Panc1 (cell line): ENCODE measurements at regions not wholly inside any gene's neighbourhood (a gene's known extent, or its start where the extent isn't known, plus 50 kb on each side); places are given as distances from the start of the nearest gene placed in this dataset.

Experiments used
- ATAC-seq: fragments of 200-7000 bp; cut with Tn5 transposase; 2 replicates; pipeline ENCODE4 v1.9.1; 2020; ENCODE audit warnings: mild to moderate bottlenecking, moderate library complexity
- BruUV-seq: library from RNA; stranded (reverse); fragments of 400-500 nt; replicated peaks from 2 replicates; lab custom pipeline; 2021; lab: Mats Ljungman, UMichigan
- CTCF ChIA-PET: fragments of 300-600 bp; sonication (Branson Sonifier 250); formaldehyde crosslinking; loops from one replicate; lab custom pipeline; 2022; ENCODE audit warnings: antibody characterized with exemption; lab: Charles Lee
- POLR2A ChIA-PET: fragments of 300-600 bp; sonication (Branson Sonifier 250); formaldehyde crosslinking; loops from one replicate; lab custom pipeline; 2022; ENCODE audit warnings: antibody characterized with exemption; lab: Charles Lee
- DNase-seq: peaks from one replicate; pipeline ENCODE4 v3.0.0-alpha.2; 2010; ENCODE audit warnings: low read depth, low spot score
- H3K27ac ChIP-seq: 2 replicates; pipeline ENCODE4 v1.5.1; 2011; ENCODE audit warnings: mild to moderate bottlenecking, low read length, inconsistent platforms
- H3K27me3 ChIP-seq: fragments of 200-500 bp; sonication (Bioruptor generic); 2 replicates; pipeline ENCODE4 v1.6.0; 2014; ENCODE audit warnings: low read length, inconsistent platforms; ENCODE audit not compliant: control insufficient read depth, insufficient read depth
- H3K36me3 ChIP-seq: fragments of 200-500 bp; sonication (Bioruptor generic); 2 replicates; pipeline ENCODE4 v1.5.1; 2014; ENCODE audit warnings: inconsistent platforms, mild to moderate bottlenecking, low read length, moderate library complexity; ENCODE audit not compliant: control insufficient read depth, insufficient read depth
- H3K4me1 ChIP-seq: 2 replicates; pipeline ENCODE4 v1.5.1; 2011; ENCODE audit warnings: inconsistent platforms, mild to moderate bottlenecking, low read length, moderate library complexity; ENCODE audit not compliant: control insufficient read depth, insufficient read depth
- H3K4me3 ChIP-seq, 2 experiments: 2 replicates each; pipeline ENCODE4 v1.5.1; 2011 to 2012; ENCODE audit warnings: low read depth in 2 of 2, low read length in 2 of 2, mild to moderate bottlenecking in 2 of 2, inconsistent platforms in 1 of 2, moderate library complexity in 1 of 2
- H3K9me3 ChIP-seq: fragments of 200-500 bp; sonication (Bioruptor generic); 2 replicates; pipeline ENCODE4 v1.5.1; 2014; ENCODE audit warnings: low read depth, mild to moderate bottlenecking, inconsistent platforms, low read length, moderate library complexity; ENCODE audit not compliant: control insufficient read depth, insufficient read depth
- POLR2AphosphoS5 ChIP-seq: IDR thresholded peaks from 2 replicates; pipeline ENCODE4 v1.6.1; 2012; ENCODE audit warnings: mild to moderate bottlenecking, low read depth, low read length, moderate library complexity
- SIN3A ChIP-seq: IDR thresholded peaks from 2 replicates; pipeline ENCODE4 v1.6.1; 2012; ENCODE audit warnings: low read depth, mild to moderate bottlenecking, low read length, moderate library complexity, borderline replicate concordance; ENCODE audit not compliant: insufficient read depth
- TCF7L2 ChIP-seq: IDR thresholded peaks from 2 replicates; pipeline ENCODE4 v1.6.1; 2011; ENCODE audit warnings: mild to moderate bottlenecking, low read depth, low read length, inconsistent platforms
- in situ Hi-C: cut with HindIII; loops from 2 replicates; pipeline ENCODE4 v1.10.0; 2016; ENCODE audit warnings: low sequenced_read_pairs, low pct_unique_long_range_greater_than_20kb
- intact Hi-C: fragments of 100-400 bp; cut with micrococcal nuclease; formaldehyde crosslinking; loops from one replicate; pipeline ENCODE4 v1.10.0; 2022; ENCODE audit not compliant: unreplicated experiment
- TF ChIP-seq, protein P1 (sequence below), 2 experiments: IDR thresholded peaks; 2 replicates each; pipeline ENCODE4 v1.6.1; 2011 to 2012; ENCODE audit warnings: low read depth in 2 of 2, control low read depth in 1 of 2, low read length in 1 of 2, mild to moderate bottlenecking in 1 of 2, moderate library complexity in 1 of 2; ENCODE audit not compliant: insufficient read depth in 1 of 2
- TF ChIP-seq, protein P2 (sequence below): fragments of 450-650 bp; IDR thresholded peaks from 2 replicates; pipeline ENCODE4 v1.5.1; 2017; ENCODE audit warnings: mild to moderate bottlenecking

DNA sequence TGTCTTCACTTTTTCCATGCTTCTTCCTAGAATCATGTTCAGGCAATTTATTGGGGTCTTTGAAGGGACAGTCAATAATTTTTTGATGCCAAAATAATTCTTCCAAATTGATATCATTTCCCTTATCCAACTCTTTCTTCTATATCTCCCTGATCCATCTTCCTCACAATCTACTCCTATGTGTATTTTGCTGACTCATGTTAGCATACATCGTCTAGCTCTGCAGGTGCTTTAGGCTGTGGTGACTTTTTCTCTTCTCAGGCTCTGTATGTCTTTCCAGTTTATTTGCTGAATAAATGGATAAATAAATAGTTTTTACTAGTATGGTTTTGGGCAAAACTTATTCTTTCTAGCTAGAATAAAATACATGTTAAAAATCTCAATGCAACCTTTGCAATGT is 1650.9 kb upstream of the TMEFF2 start:
- Histone ChIP-seq H3K27me3 (no peaks in the 10 kb centered on the region), H3K27ac (no peak overlapping the region), H3K4me3 (no peak overlapping the region), H3K4me1 (no peaks in the 10 kb centered on the region), H3K9me3 (no peaks in the 10 kb centered on the region), H3K36me3 (no peaks in the 10 kb centered on the region)
- ChIA-PET CTCF (no interaction called here), POLR2A (no interaction called here)
- no TSS peak for BruUV-seq
- intact Hi-C loops (no loop called here), in situ Hi-C loops (no loop called here)
- ATAC-seq = no peak
- TF ChIP-seq TCF7L2 (no peak), SIN3A (no peak), POLR2AphosphoS5 (no peak)
- TF ChIP-seq, protein P1, sequence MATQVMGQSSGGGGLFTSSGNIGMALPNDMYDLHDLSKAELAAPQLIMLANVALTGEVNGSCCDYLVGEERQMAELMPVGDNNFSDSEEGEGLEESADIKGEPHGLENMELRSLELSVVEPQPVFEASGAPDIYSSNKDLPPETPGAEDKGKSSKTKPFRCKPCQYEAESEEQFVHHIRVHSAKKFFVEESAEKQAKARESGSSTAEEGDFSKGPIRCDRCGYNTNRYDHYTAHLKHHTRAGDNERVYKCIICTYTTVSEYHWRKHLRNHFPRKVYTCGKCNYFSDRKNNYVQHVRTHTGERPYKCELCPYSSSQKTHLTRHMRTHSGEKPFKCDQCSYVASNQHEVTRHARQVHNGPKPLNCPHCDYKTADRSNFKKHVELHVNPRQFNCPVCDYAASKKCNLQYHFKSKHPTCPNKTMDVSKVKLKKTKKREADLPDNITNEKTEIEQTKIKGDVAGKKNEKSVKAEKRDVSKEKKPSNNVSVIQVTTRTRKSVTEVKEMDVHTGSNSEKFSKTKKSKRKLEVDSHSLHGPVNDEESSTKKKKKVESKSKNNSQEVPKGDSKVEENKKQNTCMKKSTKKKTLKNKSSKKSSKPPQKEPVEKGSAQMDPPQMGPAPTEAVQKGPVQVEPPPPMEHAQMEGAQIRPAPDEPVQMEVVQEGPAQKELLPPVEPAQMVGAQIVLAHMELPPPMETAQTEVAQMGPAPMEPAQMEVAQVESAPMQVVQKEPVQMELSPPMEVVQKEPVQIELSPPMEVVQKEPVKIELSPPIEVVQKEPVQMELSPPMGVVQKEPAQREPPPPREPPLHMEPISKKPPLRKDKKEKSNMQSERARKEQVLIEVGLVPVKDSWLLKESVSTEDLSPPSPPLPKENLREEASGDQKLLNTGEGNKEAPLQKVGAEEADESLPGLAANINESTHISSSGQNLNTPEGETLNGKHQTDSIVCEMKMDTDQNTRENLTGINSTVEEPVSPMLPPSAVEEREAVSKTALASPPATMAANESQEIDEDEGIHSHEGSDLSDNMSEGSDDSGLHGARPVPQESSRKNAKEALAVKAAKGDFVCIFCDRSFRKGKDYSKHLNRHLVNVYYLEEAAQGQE (IDR thresholded peaks at IDR 0.05; ENCODE audit: insufficient read depth in 1 of 2, low read depth in 2 of 2, low read length in 1 of 2) = no peak
- TF ChIP-seq, protein P2, sequence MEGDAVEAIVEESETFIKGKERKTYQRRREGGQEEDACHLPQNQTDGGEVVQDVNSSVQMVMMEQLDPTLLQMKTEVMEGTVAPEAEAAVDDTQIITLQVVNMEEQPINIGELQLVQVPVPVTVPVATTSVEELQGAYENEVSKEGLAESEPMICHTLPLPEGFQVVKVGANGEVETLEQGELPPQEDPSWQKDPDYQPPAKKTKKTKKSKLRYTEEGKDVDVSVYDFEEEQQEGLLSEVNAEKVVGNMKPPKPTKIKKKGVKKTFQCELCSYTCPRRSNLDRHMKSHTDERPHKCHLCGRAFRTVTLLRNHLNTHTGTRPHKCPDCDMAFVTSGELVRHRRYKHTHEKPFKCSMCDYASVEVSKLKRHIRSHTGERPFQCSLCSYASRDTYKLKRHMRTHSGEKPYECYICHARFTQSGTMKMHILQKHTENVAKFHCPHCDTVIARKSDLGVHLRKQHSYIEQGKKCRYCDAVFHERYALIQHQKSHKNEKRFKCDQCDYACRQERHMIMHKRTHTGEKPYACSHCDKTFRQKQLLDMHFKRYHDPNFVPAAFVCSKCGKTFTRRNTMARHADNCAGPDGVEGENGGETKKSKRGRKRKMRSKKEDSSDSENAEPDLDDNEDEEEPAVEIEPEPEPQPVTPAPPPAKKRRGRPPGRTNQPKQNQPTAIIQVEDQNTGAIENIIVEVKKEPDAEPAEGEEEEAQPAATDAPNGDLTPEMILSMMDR = no peak
- no peak for DNase-seq

DNA sequence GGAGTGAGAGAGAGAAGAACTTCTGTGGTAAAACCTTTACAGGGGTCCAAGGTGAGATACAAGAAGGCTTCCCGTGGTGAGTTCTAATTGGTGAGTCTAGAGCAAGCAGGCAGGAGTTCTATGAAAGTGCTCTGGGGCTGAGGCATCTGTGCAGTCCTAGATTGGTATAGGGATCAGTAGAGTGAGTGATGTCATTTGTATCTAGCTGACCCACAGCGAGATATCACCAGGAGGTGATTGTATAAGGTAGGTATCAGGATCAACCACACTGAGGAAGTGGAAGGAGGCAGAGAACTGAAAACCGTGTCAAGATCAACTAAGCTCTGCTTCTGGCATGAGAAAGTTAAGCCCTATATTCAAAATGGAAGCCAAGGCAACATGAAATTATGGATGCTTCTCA is 1648.9 kb upstream of the TMEFF2 start:
- DNase-seq (no peak), ATAC-seq (no peak)
- Histone ChIP-seq H3K36me3 (no peaks in the 10 kb centered on the region), H3K9me3 (no peaks in the 10 kb centered on the region), H3K27me3 (no peaks in the 10 kb centered on the region), H3K27ac (no peak overlapping the region), H3K4me1 (no peaks in the 10 kb centered on the region), H3K4me3 (no peak overlapping the region)
- no TSS peak for BruUV-seq
- intact Hi-C loops (no loop called here), in situ Hi-C loops (no loop called here)
- POLR2A ChIA-PET = no interaction called here
- TF ChIP-seq, protein P2 = no peak
- TF ChIP-seq POLR2AphosphoS5 (no peak), SIN3A (no peak), TCF7L2 (no peak)
- TF ChIP-seq, protein P1 (IDR thresholded peaks at IDR 0.05; ENCODE audit: insufficient read depth in 1 of 2, low read depth in 2 of 2, low read length in 1 of 2) = no peak
- CTCF ChIA-PET = no interaction called here
